HG03066 (cell line): ENCODE measurements at regions not wholly inside any gene's neighbourhood (a gene's known extent, or its start where the extent isn't known, plus 50 kb on each side); places are given as distances from the start of the nearest gene placed in this dataset.
"Not testable (repeated sequence)": the region's sequence is repeated elsewhere in the genome, so short reads cannot be mapped to it uniquely, and the experiment has no call there.

ENCODE experiments used
- ATAC-seq: cut with Tn5 transposase; IDR thresholded peaks from one replicate; pipeline ENCODE4 v1.9.1; 2021; ENCODE audit warnings: low read depth; ENCODE audit not compliant: unreplicated experiment

- no peak for ATAC-seq
These were observed 327.0 kb upstream of the ZC3H15 start for GRCh38 chr2:186159101-186159500.

- no peak for ATAC-seq
These were observed 321.7 kb upstream of the ZC3H15 start for GRCh38 chr2:186164325-186164724.

- ATAC-seq, result no peak
These were observed 315.4 kb upstream of the ZC3H15 start for GRCh38 chr2:186170693-186171092.

- ATAC-seq, result no peak
These were observed 304.4 kb upstream of the ZC3H15 start for GRCh38 chr2:186181625-186182024.

- not testable (repeated sequence) for ATAC-seq
These were observed 303.7 kb upstream of the ZC3H15 start for GRCh38 chr2:186182366-186182765.

- no peak for ATAC-seq
These were observed 302.7 kb upstream of the ZC3H15 start for GRCh38 chr2:186183406-186183805.

GRCh38 chr2:186187854-186188253, 298.2 kb upstream of the ZC3H15 start:
- ATAC-seq, result no peak

- no peak for ATAC-seq
These were observed 296.2 kb upstream of the ZC3H15 start for GRCh38 chr2:186189816-186190215.

GRCh38 chr2:186195696-186196095, 290.4 kb upstream of the ZC3H15 start:
- ATAC-seq, result no peak

- ATAC-seq, result no peak
These were observed 288.1 kb upstream of the ZC3H15 start for GRCh38 chr2:186197955-186198354.

- no peak for ATAC-seq
These were observed 287.0 kb upstream of the ZC3H15 start for GRCh38 chr2:186199029-186199428.

- ATAC-seq, result no peak
These were observed 284.7 kb upstream of the ZC3H15 start for GRCh38 chr2:186201371-186201770.

- ATAC-seq, result no peak
These were observed 280.7 kb upstream of the ZC3H15 start for GRCh38 chr2:186205254-186205911.

GRCh38 chr2:186209532-186209931, 276.5 kb upstream of the ZC3H15 start:
- no peak for ATAC-seq

- no peak for ATAC-seq
These were observed 265.7 kb upstream of the ZC3H15 start for GRCh38 chr2:186220409-186220808.

GRCh38 chr2:186229265-186229664, 256.8 kb upstream of the ZC3H15 start:
- ATAC-seq, result no peak

- no peak for ATAC-seq
These were observed 244.2 kb upstream of the ZC3H15 start for GRCh38 chr2:186241874-186242273.

- no peak for ATAC-seq
These were observed 231.3 kb upstream of the ZC3H15 start for GRCh38 chr2:186254759-186255158.

GRCh38 chr2:186255823-186256222, 230.2 kb upstream of the ZC3H15 start:
- ATAC-seq, result no peak

- ATAC-seq, result peak; percentile 54
These were observed 229.5 kb upstream of the ZC3H15 start for GRCh38 chr2:186256540-186256939.

GRCh38 chr2:186263673-186264250, 222.3 kb upstream of the ZC3H15 start:
- ATAC-seq, result no peak

- no peak for ATAC-seq
These were observed 216.5 kb upstream of the ZC3H15 start for GRCh38 chr2:186269536-186269935.

GRCh38 chr2:186273953-186274352, 212.1 kb upstream of the ZC3H15 start:
- ATAC-seq, result no peak
